ENCODE measurements at regions not wholly inside any gene's neighbourhood (a gene's known extent, or its start where the extent isn't known, plus 50 kb on each side); places are given as distances from the start of the nearest gene placed in this dataset.

DNA sequence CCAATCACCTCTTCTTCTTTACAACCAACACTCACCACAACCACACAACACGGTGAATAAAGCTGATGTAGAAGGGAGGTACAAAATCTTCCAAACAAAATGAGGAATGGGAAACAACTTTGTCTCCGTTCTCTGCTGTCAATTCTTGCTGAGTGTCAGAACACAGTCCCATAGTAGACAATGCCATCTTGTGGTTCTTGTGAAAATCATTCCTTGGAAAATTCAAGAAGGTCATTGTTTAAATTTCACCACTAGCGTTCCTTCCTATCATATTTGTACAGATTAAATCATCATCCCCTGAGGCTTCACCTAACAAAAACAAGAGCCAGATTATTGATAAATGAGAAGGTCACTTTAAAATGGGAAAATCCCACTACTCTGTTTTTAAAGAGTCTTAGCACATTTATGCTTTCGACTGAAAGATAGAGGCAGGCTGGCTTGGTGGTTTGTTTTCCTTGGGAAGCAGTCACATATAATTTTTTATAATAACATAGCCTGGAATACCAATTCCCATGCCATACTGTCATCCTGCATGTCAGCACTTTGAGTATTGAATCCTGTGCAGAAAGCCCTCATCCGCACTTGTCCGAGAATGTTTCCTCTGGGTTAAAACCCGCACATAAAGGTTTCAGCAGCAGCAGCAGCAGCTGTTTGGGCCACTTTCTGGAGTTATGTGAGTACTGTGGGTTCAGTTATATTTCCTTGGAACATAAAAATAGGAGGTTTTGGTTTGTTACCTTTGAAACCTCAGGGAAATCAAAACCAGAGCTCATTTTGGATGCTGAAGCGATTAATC is 395.0 kb upstream of the SMARCA2 start:
- TF ChIP-seq, protein P1, sequence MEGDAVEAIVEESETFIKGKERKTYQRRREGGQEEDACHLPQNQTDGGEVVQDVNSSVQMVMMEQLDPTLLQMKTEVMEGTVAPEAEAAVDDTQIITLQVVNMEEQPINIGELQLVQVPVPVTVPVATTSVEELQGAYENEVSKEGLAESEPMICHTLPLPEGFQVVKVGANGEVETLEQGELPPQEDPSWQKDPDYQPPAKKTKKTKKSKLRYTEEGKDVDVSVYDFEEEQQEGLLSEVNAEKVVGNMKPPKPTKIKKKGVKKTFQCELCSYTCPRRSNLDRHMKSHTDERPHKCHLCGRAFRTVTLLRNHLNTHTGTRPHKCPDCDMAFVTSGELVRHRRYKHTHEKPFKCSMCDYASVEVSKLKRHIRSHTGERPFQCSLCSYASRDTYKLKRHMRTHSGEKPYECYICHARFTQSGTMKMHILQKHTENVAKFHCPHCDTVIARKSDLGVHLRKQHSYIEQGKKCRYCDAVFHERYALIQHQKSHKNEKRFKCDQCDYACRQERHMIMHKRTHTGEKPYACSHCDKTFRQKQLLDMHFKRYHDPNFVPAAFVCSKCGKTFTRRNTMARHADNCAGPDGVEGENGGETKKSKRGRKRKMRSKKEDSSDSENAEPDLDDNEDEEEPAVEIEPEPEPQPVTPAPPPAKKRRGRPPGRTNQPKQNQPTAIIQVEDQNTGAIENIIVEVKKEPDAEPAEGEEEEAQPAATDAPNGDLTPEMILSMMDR (IDR thresholded peaks at IDR 0.05) = peak in 1 of 6 experiments; percentile 19
- TF ChIP-seq POLR2AphosphoS5 (IDR thresholded peaks at IDR 0.05) = no peak
- no peak for TF ChIP-seq EP300 (IDR thresholded peaks at IDR 0.05)
